HL-60 (cell line): ENCODE measurements at regions not wholly inside any gene's neighbourhood (a gene's known extent, or its start where the extent isn't known, plus 50 kb on each side); places are given as distances from the start of the nearest gene placed in this dataset.

Experiments used
- CTCF ChIP-seq: IDR thresholded peaks from one replicate; pipeline ENCODE4 v1.5.1; 2011; ENCODE audit warnings: low read length, control low read depth, inconsistent platforms; ENCODE audit not compliant: insufficient read depth
- POLR2AphosphoS5 ChIP-seq: IDR thresholded peaks from 2 replicates; pipeline ENCODE4 v1.6.1; 2012; ENCODE audit warnings: low read depth
- REST ChIP-seq: IDR thresholded peaks from 2 replicates; pipeline ENCODE4 v1.6.1; 2012; ENCODE audit warnings: low read depth; ENCODE audit not compliant: insufficient replicate concordance

GRCh38 chr22:27445881-27446280 is 355.7 kb downstream of the MN1 start:
- TF ChIP-seq CTCF, result no peak
- TF ChIP-seq POLR2AphosphoS5, result no peak
- no peak for TF ChIP-seq REST
